Upper lobe of left lung (tissue), 6 donors: ENCODE measurements at regions not wholly inside any gene's neighbourhood (a gene's known extent, or its start where the extent isn't known, plus 50 kb on each side); places are given as distances from the start of the nearest gene placed in this dataset.

Experiments used
- ATAC-seq, 2 donors: fragments of 200-7000 bp; cut with Tn5 transposase; one replicate each; pipeline ENCODE4 v1.9.1; 2022; ENCODE audit warnings: mild to moderate bottlenecking in 2 of 2, moderate library complexity in 2 of 2; ENCODE audit not compliant: low FRiP score in 2 of 2
- DNase-seq, 2 donors: peaks; one replicate each; pipeline ENCODE4 v3.0.0-alpha.2; 2019 to 2020
- H3K27ac ChIP-seq, 4 donors: fragments of 200-600 bp; sonication (generic); one replicate each; pipeline ENCODE4 v1.5.1; 2016 to 2019
- H3K27me3 ChIP-seq, 4 donors: fragments of 200-600 bp; sonication (generic); one replicate each; pipeline ENCODE4 v1.5.1; 2017 to 2019
- H3K36me3 ChIP-seq, 4 donors: fragments of 200-600 bp; sonication (generic); one replicate each; pipeline ENCODE4 v1.5.1; 2016 to 2019
- H3K4me1 ChIP-seq, 4 donors: fragments of 200-600 bp; sonication (generic); one replicate each; pipeline ENCODE4 v1.5.1; 2018 to 2019
- H3K4me3 ChIP-seq, 4 donors: fragments of 200-600 bp; sonication (generic); one replicate each; pipeline ENCODE4 v1.5.1; 2017 to 2019; ENCODE audit warnings: mild to moderate bottlenecking in 2 of 4, moderate library complexity in 1 of 4
- H3K9me3 ChIP-seq, 4 donors: fragments of 200-600 bp; sonication (generic); one replicate each; pipeline ENCODE4 v1.5.1; 2018 to 2019
- CTCF ChIP-seq, 6 experiments: fragments of 450-650 bp in 4 of 6; fragments of 200-600 bp in 2 of 6; sonication (generic) in 2 of 6; IDR thresholded peaks; one replicate each; pipeline ENCODE4 v1.5.1; 2016 to 2019; ENCODE audit warnings: antibody characterized with exemption in 6 of 6
- EP300 ChIP-seq, 4 donors: sonication (generic); formaldehyde crosslinking; IDR thresholded peaks; one replicate each; pipeline ENCODE4 v1.5.1; 2017; ENCODE audit warnings: antibody characterized with exemption in 4 of 4, control low read depth in 2 of 4
- POLR2A ChIP-seq, 4 donors: fragments of 450-650 bp; IDR thresholded peaks; one replicate each; pipeline ENCODE4 v1.5.1; 2016 to 2017; ENCODE audit warnings: antibody characterized with exemption in 4 of 4, mild to moderate bottlenecking in 2 of 4
- POLR2AphosphoS5 ChIP-seq, 2 donors: sonication (generic); formaldehyde crosslinking; IDR thresholded peaks; one replicate each; pipeline ENCODE4 v1.5.1; 2017; ENCODE audit warnings: antibody characterized with exemption in 2 of 2
- WGBS, 2 donors: methylation state at CpG; one replicate each; pipeline ENCODE4 v1.1.5; 2017 to 2018; 5-methylcytosine and 5-hydroxymethylcytosine counted together
- donor health status: DM: no; HTN: no; CAD: no; lungs with moderate emphysema.
- donor health status: DM: no; HTN: yes; CAD: no; lungs with severe emphysema.

GRCh38 chr2:35168351-35168750 lies 1187.2 kb upstream of the CRIM1 start:
- no peak for TF ChIP-seq CTCF (IDR thresholded peaks at IDR 0.05)
- DNase-seq (no peak), ATAC-seq (no peak)
- Histone ChIP-seq H3K27me3 (no peaks in the 10 kb centered on the region), H3K4me1 (no peaks in the 10 kb centered on the region), H3K9me3 (no peaks in the 10 kb centered on the region), H3K27ac (no peak overlapping the region), H3K4me3 (no peak overlapping the region), H3K36me3 (no peaks in the 10 kb centered on the region)

GRCh38 chr2:35163948-35164347 lies 1191.6 kb upstream of the CRIM1 start:
- Histone ChIP-seq H3K4me1 (no peaks in the 10 kb centered on the region), H3K36me3 (no peaks in the 10 kb centered on the region), H3K4me3 (no peak overlapping the region), H3K27me3 (no peaks in the 10 kb centered on the region), H3K27ac (no peak overlapping the region), H3K9me3 (no peaks in the 10 kb centered on the region)
- no peak for DNase-seq
- TF ChIP-seq EP300 (IDR thresholded peaks at IDR 0.05) (no peak), CTCF (IDR thresholded peaks at IDR 0.05) (no peak), POLR2AphosphoS5 (IDR thresholded peaks at IDR 0.05) (no peak), POLR2A (IDR thresholded peaks at IDR 0.05) (no peak)
- ATAC-seq: no peak
- WGBS, 2 donors: 73 to 89% methylated on average over 2 of the region's 2 CpGs

GRCh38 chr2:35160871-35161270 lies 1194.7 kb upstream of the CRIM1 start:
- H3K9me3 ChIP-seq: no peaks in the 10 kb centered on the region
- H3K27me3 ChIP-seq: no peaks in the 10 kb centered on the region
- TF ChIP-seq POLR2A (IDR thresholded peaks at IDR 0.05): no peak
- TF ChIP-seq CTCF (IDR thresholded peaks at IDR 0.05): no peak
- TF ChIP-seq EP300 (IDR thresholded peaks at IDR 0.05): no peak
- TF ChIP-seq POLR2AphosphoS5 (IDR thresholded peaks at IDR 0.05): no peak
- no peak for ATAC-seq
- no peaks in the 10 kb centered on the region for H3K36me3 ChIP-seq
- no peak overlapping the region for H3K27ac ChIP-seq
- no peak for DNase-seq
- no peaks in the 10 kb centered on the region for H3K4me1 ChIP-seq
- H3K4me3 ChIP-seq: no peak overlapping the region
- WGBS, 2 donors: 58 to 61% methylated on average over 4 of the region's 4 CpGs

GRCh38 chr2:35125871-35126270 lies 1229.7 kb upstream of the CRIM1 start:
- no peak overlapping the region for H3K27ac ChIP-seq
- no peaks in the 10 kb centered on the region for H3K36me3 ChIP-seq
- H3K4me1 ChIP-seq: no peaks in the 10 kb centered on the region
- WGBS, 2 donors: 45 to 58% methylated on average over 1 of the region's 1 CpG
- TF ChIP-seq EP300 (IDR thresholded peaks at IDR 0.05): no peak
- no peak for TF ChIP-seq POLR2A (IDR thresholded peaks at IDR 0.05)
- TF ChIP-seq CTCF (IDR thresholded peaks at IDR 0.05): no peak
- no peak for TF ChIP-seq POLR2AphosphoS5 (IDR thresholded peaks at IDR 0.05)
- ATAC-seq: no peak
- DNase-seq: no peak
- H3K9me3 ChIP-seq: peaks cover 0 to 4% (median 0%) of the 10 kb centered on the region in 4 donors
- no peaks in the 10 kb centered on the region for H3K27me3 ChIP-seq
- H3K4me3 ChIP-seq: no peak overlapping the region

GRCh38 chr2:35125278-35125677 lies 1230.3 kb upstream of the CRIM1 start:
- TF ChIP-seq POLR2AphosphoS5 (IDR thresholded peaks at IDR 0.05) (no peak), EP300 (IDR thresholded peaks at IDR 0.05) (no peak), CTCF (IDR thresholded peaks at IDR 0.05) (no peak), POLR2A (IDR thresholded peaks at IDR 0.05) (no peak)
- no peak for DNase-seq
- Histone ChIP-seq H3K4me3 (no peak overlapping the region), H3K36me3 (no peaks in the 10 kb centered on the region), H3K27ac (no peak overlapping the region), H3K9me3 (peaks cover 0 to 4% (median 0%) of the 10 kb centered on the region in 4 donors), H3K27me3 (no peaks in the 10 kb centered on the region), H3K4me1 (no peaks in the 10 kb centered on the region)
- no peak for ATAC-seq
- WGBS, 2 donors: 90 to 92% methylated on average over 2 to 4 of the region's 4 CpGs
